Activated T-cell treated with anti-CD3 and anti-CD28 coated beads for 4 hours (primary cell): ENCODE measurements at regions not wholly inside any gene's neighbourhood (a gene's known extent, or its start where the extent isn't known, plus 50 kb on each side); places are given as distances from the start of the nearest gene placed in this dataset.

Experiments used
- DNase-seq: peaks from one replicate; pipeline ENCODE4 v3.0.0-alpha.2; 2020

DNA sequence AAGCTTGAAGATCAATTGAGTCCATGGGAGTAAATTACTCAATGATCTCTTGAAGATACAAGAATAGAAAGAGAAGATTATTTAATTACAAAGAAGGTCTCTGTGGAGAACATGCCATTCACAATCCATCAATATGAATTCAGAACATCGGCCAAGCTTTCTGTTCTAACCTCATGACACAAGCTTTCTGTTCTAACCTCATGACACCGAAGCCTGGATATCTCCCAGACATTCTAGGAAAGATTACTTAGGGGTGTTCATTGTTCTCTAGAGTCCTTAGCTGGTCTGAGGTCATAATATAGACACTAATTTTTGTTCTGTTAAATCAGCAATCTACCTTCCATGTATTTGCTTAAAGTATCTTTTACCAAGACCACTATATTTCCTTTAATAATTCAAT lies 95.5 kb downstream of the RDH14 start:
- no peak for DNase-seq

DNA sequence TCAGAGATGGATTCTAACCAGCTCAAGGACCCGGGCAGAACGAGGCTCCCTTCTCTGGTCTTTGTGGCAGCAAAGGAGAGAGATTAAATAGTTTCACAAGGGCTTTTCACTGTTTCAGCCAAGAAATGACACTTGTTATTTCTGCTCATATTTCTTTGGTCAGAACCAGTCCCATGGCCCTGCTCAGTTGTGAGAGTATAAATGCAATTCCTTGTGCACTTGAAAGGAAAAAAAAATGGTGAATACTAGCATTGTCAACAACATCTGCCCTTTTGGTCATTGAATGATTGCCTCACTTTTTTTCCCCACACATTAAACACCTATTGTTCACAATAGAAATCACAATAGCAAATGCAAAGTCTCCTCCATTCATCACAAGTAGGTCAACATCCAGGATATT lies 104.4 kb downstream of the RDH14 start:
- no peak for DNase-seq

DNA sequence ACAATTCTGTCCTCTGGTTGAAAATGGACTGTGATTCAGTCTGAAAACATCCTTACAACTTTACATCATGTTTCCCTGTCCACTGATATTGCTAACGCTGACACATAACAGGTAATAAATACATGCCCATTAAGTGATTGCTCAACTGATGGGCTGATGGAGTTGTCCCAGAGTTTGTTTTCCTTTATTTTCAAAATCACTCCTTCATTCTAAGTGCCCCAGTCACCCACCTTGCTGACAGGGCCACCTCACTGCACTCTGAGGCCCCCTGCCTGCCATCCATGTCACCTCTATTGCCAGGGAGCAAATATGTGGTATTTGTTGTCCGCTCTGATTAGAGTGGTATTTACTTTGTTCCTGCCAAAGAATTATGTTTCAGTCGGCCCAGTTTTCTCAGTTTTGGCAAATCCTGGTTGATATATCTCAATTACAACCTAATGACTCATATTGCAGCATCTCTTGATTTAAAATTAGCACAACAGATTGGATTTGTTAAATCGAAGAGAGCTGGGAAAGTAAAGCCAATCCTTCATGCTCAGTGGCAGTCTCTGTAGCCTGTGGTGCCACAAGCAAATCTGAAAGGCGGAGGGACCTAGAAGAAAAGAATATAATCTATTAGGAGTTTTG lies 105.1 kb downstream of the RDH14 start:
- no peak for DNase-seq

DNA sequence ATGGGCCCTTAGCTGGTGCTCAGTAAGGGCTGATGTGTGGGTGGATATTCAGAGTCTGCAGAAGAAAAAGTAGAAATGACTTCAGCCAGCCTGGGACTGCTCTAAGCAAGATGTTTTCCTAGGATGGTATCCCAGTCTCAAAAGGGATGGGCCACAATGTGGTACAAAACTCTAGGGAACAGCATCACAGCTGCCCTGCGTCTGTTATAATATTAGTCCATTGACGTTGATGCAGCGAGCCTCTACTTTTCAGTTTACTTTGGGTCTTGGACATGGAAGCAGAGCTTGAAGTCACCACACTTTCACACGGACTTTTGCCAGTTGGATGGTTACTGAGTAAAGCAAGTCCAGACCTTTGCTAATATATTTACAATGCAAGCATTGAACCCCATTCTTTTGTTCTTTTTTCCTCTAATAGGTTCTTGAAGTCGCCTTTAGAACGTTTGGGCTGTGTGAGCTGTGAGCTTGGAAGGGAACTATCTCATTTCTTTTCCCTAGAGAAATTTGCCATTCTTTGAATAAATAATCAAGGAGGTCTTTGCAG lies 105.7 kb downstream of the RDH14 start:
- DNase-seq, result no peak

DNA sequence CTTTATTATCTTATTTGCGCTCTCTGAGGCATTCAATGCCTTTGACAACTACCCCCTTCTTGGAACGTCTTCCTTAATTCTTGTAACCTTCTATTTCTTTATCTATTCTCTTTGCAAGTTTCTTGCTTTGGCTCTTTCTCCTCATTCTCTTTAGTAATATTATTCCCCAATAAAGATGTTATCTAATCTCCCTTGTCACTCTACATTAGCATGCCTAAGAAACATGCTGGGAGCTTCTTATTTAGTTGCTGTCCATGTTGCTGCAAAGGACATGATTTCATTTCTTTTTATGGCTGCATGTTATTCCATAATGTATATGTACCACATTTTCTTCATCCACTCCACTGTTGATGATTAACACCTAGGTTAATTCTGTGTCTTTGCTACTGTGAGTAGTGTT lies 113.7 kb downstream of the RDH14 start:
- DNase-seq, result no peak

DNA sequence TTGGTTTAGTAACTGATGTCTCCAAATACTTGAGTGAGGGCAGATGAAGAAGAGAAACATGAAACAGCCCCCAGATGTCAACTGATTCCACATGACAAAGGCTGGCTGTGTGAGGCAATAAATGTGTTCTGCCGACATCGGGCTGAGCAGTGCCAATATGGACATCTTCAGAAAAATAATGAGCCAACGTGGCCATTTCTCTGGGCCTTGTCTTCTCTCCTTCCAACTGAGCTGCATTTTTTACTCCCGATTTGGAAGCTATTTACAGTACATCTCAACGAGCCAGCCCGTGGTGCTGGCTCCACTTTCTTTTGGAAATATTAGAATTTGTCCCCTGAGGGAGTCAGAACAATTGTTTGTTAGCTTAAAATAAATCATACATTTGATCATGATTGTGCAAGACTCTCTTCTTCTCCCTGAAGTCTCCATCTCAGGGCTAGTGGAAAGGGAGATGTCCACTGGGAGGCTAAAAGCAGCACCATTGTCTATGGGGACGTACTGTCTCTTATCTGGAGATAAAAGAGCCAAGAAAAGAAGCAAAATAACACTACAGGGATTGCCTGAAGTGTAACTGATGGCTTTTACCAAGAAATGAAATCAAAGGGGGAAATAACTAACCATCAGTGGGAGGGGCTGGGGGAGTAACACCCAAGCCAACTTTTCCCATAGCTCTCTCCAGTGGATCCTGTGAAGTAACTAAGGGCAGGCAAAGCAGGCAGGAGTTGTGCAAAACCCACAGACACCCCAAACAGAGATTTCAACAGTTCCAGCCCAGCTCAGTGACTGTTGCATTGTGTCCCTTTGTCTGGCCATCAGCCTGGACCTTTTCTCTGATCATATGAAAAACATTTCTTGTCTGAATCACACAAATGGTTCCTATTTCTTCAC lies 114.8 kb downstream of the RDH14 start:
- no peak for DNase-seq

DNA sequence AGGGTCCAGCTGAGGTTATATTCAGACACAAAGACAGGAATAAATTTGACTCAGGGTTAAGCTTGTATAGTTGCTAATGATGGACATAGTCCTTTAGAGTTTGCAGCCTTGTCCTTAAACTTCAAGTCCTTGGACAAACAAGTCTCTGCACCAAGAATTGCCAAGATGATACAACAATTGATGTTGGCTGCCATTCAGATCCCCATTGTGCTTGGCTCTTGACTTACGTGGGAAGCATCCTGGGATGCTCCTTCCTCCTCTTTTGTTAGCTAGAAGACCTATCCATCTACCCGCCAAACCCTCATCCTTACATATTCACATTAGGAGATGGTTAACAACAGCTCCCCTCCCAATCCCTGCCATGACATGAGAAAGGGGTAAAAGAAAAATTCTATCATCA lies 115.6 kb downstream of the RDH14 start:
- no peak for DNase-seq

DNA sequence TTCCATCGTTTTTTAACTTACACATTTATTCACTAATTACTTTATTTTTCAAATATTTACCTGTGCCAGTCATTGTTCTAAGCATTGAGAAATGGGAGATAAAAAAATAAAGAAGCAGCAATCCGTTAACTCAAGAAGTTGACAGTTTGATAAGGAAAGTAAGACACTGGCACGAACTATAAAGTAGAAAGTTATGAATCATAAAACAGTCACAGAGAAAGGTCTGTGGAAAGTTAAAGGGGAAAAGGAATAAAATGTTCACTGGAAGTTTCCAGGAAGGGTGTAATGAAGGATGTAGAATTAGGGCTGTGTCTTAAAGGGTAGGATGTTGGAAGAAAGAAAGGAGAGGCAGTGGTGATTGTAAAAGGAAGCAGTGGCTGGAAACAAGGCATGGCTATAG lies 118.9 kb downstream of the RDH14 start:
- no peak for DNase-seq

DNA sequence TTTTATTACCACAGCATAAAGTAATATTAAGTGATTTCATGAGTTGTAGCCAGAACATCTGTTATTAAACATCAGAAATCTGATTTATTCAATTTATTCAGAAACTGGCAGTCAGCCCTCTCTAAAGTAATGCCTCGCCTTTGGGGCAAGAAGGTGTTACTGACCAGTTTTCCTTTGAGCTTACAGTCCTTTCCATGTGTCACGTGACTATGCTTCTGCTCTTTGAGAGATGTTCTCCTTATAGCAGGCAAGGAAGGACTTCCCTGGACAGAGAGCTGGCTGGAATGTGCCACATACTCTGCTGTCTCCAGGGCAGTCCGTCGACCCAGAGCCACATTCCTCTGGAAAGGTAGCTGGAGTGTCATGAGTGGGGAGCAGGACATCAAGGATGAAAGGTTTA lies 119.7 kb downstream of the RDH14 start:
- no peak for DNase-seq

DNA sequence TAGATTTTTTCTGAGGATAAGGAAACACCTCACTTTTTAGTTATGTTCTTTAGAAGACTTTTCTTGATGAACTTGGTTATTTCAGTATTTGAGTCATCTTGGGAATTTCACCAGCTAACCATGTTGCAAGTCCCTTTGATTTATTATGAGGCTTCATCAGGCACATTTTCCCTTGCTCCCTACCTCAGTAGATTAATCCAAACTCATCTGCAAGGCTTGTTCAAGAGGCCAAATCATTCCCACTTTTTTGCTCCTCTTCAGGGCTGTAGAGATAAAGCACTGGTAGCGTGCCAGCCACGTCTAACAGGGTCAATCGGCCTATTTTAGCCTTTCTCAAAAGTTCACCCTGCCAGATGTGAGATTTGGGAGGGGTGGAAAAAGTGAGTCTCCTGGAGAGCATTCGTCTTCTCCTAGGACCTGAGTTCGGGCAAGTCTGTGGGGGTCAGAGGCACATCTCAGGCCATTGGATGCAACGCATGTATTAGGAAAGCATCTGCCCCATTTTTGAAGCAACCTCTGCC lies 120.3 kb downstream of the RDH14 start:
- DNase-seq, result no peak

DNA sequence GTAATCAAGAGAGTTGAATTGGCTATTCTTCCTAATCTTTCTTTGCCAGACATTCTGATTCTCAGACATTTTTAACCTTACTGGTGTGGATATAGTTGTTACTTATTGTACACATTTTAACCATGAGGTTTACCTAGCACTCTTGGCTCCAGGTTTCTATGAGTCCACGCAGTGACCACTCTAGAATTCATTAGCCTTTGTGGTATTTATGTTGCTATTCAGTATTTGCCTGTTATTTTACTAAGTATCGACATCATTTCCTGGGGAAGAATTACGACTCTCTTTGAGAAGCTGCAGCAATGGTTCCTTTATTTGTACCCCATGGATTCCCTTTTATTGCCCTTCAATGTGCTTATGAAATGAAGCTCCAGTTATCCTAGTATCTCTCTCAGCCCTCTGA lies 120.7 kb downstream of the RDH14 start:
- no peak for DNase-seq

DNA sequence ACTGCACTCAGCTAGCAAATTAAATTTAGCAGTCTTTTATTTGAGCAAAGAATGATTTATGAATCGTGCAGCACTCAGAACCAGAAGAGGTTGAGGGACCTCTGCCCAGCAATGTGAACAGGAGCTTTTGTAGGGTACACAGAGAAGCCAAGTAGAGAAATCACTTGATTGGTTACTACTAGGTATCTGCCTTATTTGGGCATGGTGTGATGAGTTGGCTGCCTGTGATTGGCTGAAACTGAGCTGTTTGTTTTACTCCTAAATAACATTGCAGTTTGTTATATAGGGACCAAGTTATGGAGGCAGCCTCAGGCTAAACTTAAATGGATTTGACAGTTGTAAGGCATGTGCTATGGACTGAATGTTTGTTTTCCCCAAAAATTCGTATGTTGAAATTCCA lies 122.5 kb downstream of the RDH14 start:
- DNase-seq, result no peak

DNA sequence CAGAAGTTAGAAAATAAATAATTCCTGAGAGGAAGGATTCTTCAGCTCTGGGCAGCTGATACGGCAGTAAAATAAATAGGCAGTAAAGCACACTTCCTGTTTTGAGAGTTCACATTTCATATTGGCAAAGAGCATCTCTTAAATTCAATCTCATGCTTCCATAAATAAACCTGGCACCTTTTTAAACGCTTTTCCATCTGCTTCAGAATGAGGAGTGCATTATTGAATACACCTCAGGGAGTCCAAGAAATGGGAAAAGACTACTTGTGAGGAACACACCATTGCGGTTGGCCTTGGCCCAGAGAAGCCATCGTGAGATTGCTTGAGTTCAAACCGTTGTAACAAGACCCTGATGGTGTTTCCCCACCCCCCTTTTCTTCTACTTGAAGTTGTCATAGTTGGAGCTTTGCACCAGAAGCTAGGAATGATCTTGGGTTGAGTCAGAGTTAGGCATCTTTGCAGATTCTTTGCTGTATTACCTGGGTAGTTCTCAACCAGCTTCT lies 123.9 kb downstream of the RDH14 start:
- no peak for DNase-seq

DNA sequence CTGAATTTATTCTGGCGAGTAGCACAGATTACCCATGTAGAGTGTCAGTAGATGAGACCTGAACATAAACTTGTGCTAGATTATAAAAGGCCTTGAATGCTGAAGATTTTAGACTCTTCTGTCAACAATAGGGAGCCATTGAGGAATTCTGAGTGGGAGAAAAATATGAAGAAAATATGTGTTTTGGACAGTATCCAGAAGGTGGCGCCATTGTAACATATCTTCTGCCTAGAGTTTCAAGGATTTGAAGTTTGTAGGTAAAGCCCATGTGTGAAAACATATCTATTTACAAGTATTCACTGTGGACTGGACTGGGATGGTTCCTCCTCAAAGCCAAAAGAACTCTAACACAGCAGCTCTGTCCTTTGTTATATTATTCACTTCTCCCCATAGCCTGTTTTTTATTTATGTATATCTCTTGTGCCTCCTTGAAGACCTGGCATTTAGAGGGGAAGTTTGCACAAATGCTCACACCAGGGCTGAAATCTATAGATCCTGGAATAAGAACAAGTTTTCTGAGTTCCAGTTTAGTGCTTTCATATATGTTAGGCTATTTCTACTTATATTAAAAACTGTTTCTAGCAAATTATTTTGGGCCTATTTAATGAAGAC lies 124.9 kb downstream of the RDH14 start:
- DNase-seq, result no peak

DNA sequence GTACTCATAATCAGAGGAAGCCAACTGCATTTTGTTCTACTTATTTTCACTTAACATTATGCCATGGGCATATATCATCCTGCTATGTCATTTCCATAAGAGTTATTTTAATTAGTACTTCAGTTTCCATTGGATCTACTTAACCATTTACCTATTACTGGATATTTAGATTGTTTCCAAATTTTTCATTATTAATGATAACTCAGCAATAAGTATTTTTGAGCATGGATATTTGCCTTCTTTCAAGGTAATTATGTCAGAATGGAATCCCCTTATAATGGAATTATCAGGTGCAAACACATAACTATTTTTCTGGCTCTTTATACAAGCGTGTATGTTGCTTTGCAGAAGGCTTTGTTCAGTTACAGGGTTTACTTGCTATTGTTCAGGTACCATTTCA lies 126.6 kb downstream of the RDH14 start:
- no peak for DNase-seq

DNA sequence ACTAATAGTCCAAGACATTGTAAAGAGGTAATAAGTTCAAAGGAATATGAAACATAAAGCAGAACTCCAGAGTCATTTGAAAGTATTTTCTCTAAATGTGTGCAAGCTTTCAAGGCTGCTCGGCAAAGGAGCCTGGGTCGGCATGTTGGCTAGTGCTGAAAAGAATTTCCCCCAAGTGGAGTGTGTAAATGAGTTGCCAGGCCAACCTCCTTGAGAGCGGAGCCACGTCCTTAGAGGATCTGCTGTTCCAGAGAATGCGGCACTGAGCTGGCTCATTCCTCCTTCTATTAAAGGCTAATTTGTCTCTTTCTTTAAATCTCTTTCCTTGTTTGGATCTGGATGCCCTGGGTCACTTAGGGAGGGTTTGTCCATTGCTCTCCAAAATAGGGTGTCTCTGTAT lies 127.5 kb downstream of the RDH14 start:
- DNase-seq, result no peak

DNA sequence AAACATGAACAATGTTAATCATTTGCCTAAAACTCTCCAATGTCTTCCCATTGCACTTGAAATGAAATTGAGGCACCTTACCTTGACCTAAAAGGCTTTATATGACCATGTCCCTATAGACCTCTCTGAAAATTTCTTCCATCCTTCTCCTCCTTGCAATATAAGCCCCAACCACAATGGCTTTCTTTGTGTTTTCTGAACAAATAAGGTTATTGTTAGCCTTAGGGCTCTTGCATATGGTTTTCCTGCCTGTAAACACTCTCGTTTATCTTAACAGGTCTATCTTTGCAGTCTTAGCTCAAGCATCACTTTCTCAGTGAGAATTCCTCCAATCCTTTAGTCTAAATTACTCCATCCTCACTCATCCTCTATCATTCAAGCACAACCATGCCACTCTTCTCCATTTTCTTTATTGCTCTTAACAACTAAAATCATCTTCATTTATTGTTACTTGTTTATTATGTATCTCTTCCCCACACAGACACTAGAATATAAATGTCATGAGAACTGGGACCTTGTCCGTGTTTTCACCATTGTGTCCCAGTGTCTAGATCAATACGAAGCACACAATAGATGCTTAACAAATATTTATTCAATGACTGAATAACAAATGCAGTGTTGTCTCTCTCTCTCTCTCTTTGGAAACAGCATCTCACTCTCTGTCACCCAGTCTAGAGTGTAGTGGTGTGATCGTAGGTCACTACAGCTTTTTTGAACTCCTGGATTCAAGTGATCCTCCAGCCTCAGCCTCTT lies 129.3 kb downstream of the RDH14 start:
- no peak for DNase-seq

DNA sequence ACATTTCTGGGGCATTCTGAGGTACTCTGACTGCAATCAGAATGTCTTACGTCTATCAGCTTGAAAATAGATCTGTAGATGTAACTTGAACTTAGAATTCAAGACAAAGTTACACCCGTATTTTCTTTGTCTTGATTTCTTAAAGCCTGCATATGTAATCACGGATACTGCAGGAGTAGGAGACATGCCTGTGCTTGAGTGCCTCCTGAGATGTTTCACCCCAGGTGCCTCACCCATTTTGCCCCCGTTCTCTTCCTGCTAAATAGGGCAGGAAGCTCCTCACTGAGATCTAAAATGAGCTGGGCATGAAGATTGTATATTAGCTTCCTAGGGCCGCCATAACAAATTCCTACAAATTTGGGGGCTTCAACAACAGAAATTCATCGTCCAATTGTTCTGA lies 131.9 kb downstream of the RDH14 start:
- DNase-seq, result no peak

DNA sequence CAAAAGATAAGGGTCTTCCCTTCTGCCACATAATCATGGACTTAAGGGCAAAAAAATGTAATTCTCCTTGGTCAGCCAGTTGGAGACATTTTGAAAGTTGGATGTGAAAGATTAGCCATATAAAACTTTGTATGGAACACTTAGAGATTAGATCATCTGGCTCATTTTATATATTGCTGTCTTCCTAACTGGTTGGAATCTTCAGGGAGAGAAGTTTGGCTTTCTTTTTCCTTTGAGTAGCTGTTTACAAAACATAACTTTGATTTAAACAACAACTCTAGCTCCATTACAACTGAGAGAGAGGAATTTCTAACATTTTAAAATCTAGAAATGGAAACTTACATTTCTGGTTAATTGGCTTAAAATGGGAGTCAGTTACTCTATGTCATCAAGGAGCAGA lies 132.7 kb downstream of the RDH14 start:
- DNase-seq, result no peak

DNA sequence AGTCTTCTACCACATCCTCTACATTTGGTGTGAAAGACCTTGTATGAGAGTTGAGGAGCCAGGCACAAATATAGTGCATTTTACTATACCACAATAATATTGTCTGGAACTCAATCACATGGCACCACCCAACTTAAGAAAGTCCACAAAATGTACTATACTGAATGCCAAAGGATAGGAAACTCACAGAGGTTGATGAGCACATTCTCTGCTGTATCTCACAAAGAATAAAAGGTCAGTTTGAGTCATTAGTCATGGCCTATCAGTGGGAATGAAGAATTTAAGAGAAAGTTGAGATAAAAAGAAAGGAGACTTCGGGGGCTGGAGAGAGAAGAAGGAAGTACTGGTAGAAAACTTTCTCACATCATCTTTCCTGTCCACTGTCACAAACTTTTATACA lies 134.3 kb downstream of the RDH14 start:
- no peak for DNase-seq

DNA sequence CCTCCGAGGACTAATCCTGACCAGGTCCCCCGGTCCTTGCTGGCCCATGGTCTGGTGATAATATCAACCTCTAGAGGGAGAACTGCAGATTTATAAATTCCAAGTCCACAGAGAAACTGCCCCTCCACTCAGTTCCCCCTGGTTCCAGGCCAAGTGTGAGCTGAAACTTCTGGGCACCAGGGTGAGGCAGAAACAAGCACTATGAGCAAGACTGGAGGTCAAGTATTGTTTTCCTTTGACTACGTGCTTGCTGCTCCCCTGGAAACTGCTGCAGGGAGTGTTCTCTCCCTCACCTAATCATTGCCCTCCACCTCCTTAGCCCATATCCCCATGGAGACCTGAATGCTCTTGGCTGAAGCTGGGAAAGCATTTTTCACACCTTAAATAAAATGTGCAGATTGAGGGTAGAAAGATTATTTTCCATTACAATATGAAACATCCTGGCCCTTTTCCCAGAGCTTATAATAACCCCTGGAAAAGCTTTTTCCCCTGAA lies 135.2 kb downstream of the RDH14 start:
- DNase-seq, result no peak

DNA sequence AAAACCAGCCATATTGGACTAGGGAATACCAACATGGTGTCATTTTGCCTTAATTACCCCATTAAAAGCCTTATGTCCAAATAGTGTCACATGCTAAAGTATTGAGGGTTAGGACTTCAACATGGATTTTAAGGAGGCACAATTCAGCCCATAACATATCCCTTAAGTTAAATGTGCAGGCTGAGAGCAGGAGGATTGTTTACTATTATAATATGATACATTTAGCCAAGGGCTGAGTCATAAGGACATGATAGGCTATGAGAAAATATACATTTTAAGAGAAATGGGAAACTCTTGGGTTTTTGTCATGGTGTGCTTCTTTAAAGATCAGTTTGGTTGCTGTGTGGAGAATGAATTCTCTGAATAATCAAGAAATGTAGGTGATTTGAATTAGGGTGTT lies 136.8 kb downstream of the RDH14 start:
- no peak for DNase-seq
